AG10803 (cell line): ENCODE measurements at regions not wholly inside any gene's neighbourhood (a gene's known extent, or its start where the extent isn't known, plus 50 kb on each side); places are given as distances from the start of the nearest gene placed in this dataset.

Experiments
- DNase-seq: peaks from one replicate; pipeline ENCODE4 v3.0.0; 2010; ENCODE audit warnings: low read depth
- H3K4me3 ChIP-seq: 2 replicates; pipeline ENCODE4 v1.5.1; 2011; ENCODE audit warnings: mild to moderate bottlenecking, low read length, control low read depth
- CTCF ChIP-seq: conservative IDR thresholded peaks from 2 replicates; pipeline ENCODE4 v1.5.1; 2011; ENCODE audit warnings: mild to moderate bottlenecking, low read length, control low read depth, inconsistent platforms

- DNase-seq, result no peak
- no peak for TF ChIP-seq CTCF
- H3K4me3 ChIP-seq, result no peak overlapping the region
Observed at GRCh38 chr2:550860-551567, 126.2 kb downstream of the TMEM18 start.

GRCh38 chr2:545711-546650 is 131.2 kb downstream of the TMEM18 start:
- DNase-seq, result no peak
- no peak overlapping the region for H3K4me3 ChIP-seq
- no peak for TF ChIP-seq CTCF

GRCh38 chr2:545228-545627 is 132.0 kb downstream of the TMEM18 start:
- H3K4me3 ChIP-seq, result no peak overlapping the region
- DNase-seq, result no peak
- no peak for TF ChIP-seq CTCF

- no peak overlapping the region for H3K4me3 ChIP-seq
- TF ChIP-seq CTCF, result no peak
- no peak for DNase-seq
Observed at GRCh38 chr2:538646-539045, 138.6 kb downstream of the TMEM18 start.

GRCh38 chr2:535222-535621 is 142.0 kb downstream of the TMEM18 start:
- TF ChIP-seq CTCF, result no peak
- DNase-seq, result no peak
- no peak overlapping the region for H3K4me3 ChIP-seq

- no peak for TF ChIP-seq CTCF
- no peak for DNase-seq
- H3K4me3 ChIP-seq, result no peak overlapping the region
Observed at GRCh38 chr2:529852-530251, 147.4 kb downstream of the TMEM18 start.

- peak; percentile 41 for TF ChIP-seq CTCF
- H3K4me3 ChIP-seq, result no peak overlapping the region
- no peak for DNase-seq
Observed at GRCh38 chr2:529424-529823, 147.8 kb downstream of the TMEM18 start.
